ENCODE measurements at regions not wholly inside any gene's neighbourhood (a gene's known extent, or its start where the extent isn't known, plus 50 kb on each side); places are given as distances from the start of the nearest gene placed in this dataset.

GRCh38 chr2:45191146-45191863 is 182.1 kb upstream of the SIX2 start:
- no peak for DNase-seq
- intact Hi-C loops (cut with micrococcal nuclease), result no loop called here
- H3K27ac ChIP-seq (replicated peaks), result no peak overlapping the region

GRCh38 chr2:45190481-45190942 is 181.3 kb upstream of the SIX2 start:
- no peak for TF ChIP-seq CTCF (IDR thresholded peaks at IDR 0.05; ENCODE audit: borderline replicate concordance)
- intact Hi-C loops (cut with micrococcal nuclease), result no loop called here
- no peaks in the 10 kb centered on the region for H3K36me3 ChIP-seq
- no peak overlapping the region for H3K4me3 ChIP-seq
- no peak for DNase-seq
- no peaks in the 10 kb centered on the region for H3K4me1 ChIP-seq
- H3K27ac ChIP-seq (replicated peaks), result no peak overlapping the region
- H3K9me3 ChIP-seq (replicated peaks), result no peaks in the 10 kb centered on the region
- peaks cover 68% of the 10 kb centered on the region for H3K27me3 ChIP-seq (ENCODE audit: low read depth)

More at GRCh38 chr2:45191146-45191863, 182.1 kb upstream of the SIX2 start:
- no peaks in the 10 kb centered on the region for H3K4me1 ChIP-seq
- H3K36me3 ChIP-seq, result no peaks in the 10 kb centered on the region
- peaks cover 62% of the 10 kb centered on the region for H3K27me3 ChIP-seq (ENCODE audit: low read depth)
- no peak overlapping the region for H3K4me3 ChIP-seq
- TF ChIP-seq CTCF (IDR thresholded peaks at IDR 0.05; ENCODE audit: borderline replicate concordance), result no peak
- H3K9me3 ChIP-seq (replicated peaks), result no peaks in the 10 kb centered on the region

- Histone ChIP-seq H3K4me3 (no peak overlapping the region), H3K36me3 (no peaks in the 10 kb centered on the region), H3K27me3 (ENCODE audit: low read depth) (peaks cover 74% of the 10 kb centered on the region), H3K27ac (replicated peaks) (no peak overlapping the region), H3K4me1 (no peaks in the 10 kb centered on the region), H3K9me3 (replicated peaks) (no peaks in the 10 kb centered on the region)
- intact Hi-C loops (cut with micrococcal nuclease), result no loop called here
- TF ChIP-seq CTCF (IDR thresholded peaks at IDR 0.05; ENCODE audit: borderline replicate concordance), result no peak
- no peak for DNase-seq
These were observed 175.4 kb upstream of the SIX2 start for GRCh38 chr2:45184606-45185005.

GRCh38 chr2:45182667-45183295 is 173.5 kb upstream of the SIX2 start:
- no peak for TF ChIP-seq CTCF (IDR thresholded peaks at IDR 0.05; ENCODE audit: borderline replicate concordance)
- intact Hi-C loops (cut with micrococcal nuclease), result no loop called here
- H3K4me3 ChIP-seq, result no peak overlapping the region
- no peaks in the 10 kb centered on the region for H3K36me3 ChIP-seq
- no peaks in the 10 kb centered on the region for H3K4me1 ChIP-seq
- H3K27ac ChIP-seq (replicated peaks), result no peak overlapping the region
- no peak for DNase-seq
- peaks cover 71% of the 10 kb centered on the region for H3K27me3 ChIP-seq (ENCODE audit: low read depth)
- no peaks in the 10 kb centered on the region for H3K9me3 ChIP-seq (replicated peaks)

GRCh38 chr2:45180779-45181178 is 171.5 kb upstream of the SIX2 start:
- peaks cover 6% of the 10 kb centered on the region for H3K9me3 ChIP-seq (replicated peaks)
- intact Hi-C loops (cut with micrococcal nuclease), result no loop called here
- TF ChIP-seq CTCF (IDR thresholded peaks at IDR 0.05; ENCODE audit: borderline replicate concordance), result no peak
- H3K27me3 ChIP-seq (ENCODE audit: low read depth), result peaks cover 67% of the 10 kb centered on the region
- no peak overlapping the region for H3K4me3 ChIP-seq
- H3K36me3 ChIP-seq, result no peaks in the 10 kb centered on the region
- no peaks in the 10 kb centered on the region for H3K4me1 ChIP-seq
- H3K27ac ChIP-seq (replicated peaks), result no peak overlapping the region
- no peak for DNase-seq
